Astrocyte (in vitro differentiated cells and primary cell): ENCODE measurements at regions not wholly inside any gene's neighbourhood (a gene's known extent, or its start where the extent isn't known, plus 50 kb on each side); places are given as distances from the start of the nearest gene placed in this dataset.

Experiments
- DNase-seq: peaks from one replicate; pipeline ENCODE4 v3.0.0-alpha.2; 2010; ENCODE audit warnings: low read depth
- FAIRE-seq: peaks from 2 replicates; lab custom pipeline; 2011; peaks lifted over from hg19 to GRCh38; lab: Jason Lieb, UNC
- H2AFZ ChIP-seq: 2 replicates; pipeline ENCODE4 v1.6.0; 2012; ENCODE audit warnings: low read depth, low read length, inconsistent platforms
- H3K27ac ChIP-seq: 2 replicates; pipeline ENCODE4 v1.5.1; 2011; ENCODE audit warnings: low read depth, low read length, inconsistent platforms
- H3K27me3 ChIP-seq: 2 replicates; pipeline ENCODE4 v1.6.0; 2011; ENCODE audit warnings: low read length, inconsistent platforms; ENCODE audit not compliant: insufficient read depth
- H3K36me3 ChIP-seq: 2 replicates; pipeline ENCODE4 v1.5.1; 2011; ENCODE audit warnings: low read length, inconsistent platforms; ENCODE audit not compliant: insufficient read depth
- H3K4me1 ChIP-seq: 2 replicates; pipeline ENCODE4 v1.5.1; 2011; ENCODE audit warnings: low read length, inconsistent platforms; ENCODE audit not compliant: insufficient read depth
- H3K4me2 ChIP-seq: 2 replicates; pipeline ENCODE4 v1.6.0; 2012; ENCODE audit warnings: low read length, inconsistent platforms
- H3K4me3 ChIP-seq: 2 replicates; pipeline ENCODE4 v1.5.1; 2011; ENCODE audit warnings: low read depth, mild to moderate bottlenecking, low read length, inconsistent platforms; ENCODE audit not compliant: insufficient read depth
- H3K79me2 ChIP-seq: 2 replicates; pipeline ENCODE4 v1.6.0; 2012; ENCODE audit warnings: mild to moderate bottlenecking, low read length, inconsistent platforms; ENCODE audit not compliant: insufficient read depth
- H3K9ac ChIP-seq: 2 replicates; pipeline ENCODE4 v1.6.0; 2012; ENCODE audit warnings: mild to moderate bottlenecking, low read length, inconsistent platforms
- H3K9me3 ChIP-seq: 2 replicates; pipeline ENCODE4 v1.5.1; 2012; ENCODE audit warnings: low read depth, mild to moderate bottlenecking, low read length, inconsistent platforms; ENCODE audit not compliant: insufficient read depth
- H4K20me1 ChIP-seq: 2 replicates; pipeline ENCODE4 v1.6.0; 2012; ENCODE audit warnings: low read length, inconsistent platforms; ENCODE audit not compliant: insufficient read depth
- H3K27ac Mint-ChIP-seq: one replicate; pipeline ENCODE4 v1.8.0; 2021; ENCODE audit warnings: mild to moderate bottlenecking, mixed read lengths; ENCODE audit not compliant: unreplicated experiment
- H3K27me3 Mint-ChIP-seq: one replicate; pipeline ENCODE4 v1.8.0; 2021; ENCODE audit warnings: low read depth, mixed read lengths; ENCODE audit not compliant: unreplicated experiment
- H3K36me3 Mint-ChIP-seq: one replicate; pipeline ENCODE4 v1.8.0; 2021; ENCODE audit warnings: low read depth, mixed read lengths; ENCODE audit not compliant: unreplicated experiment
- H3K4me1 Mint-ChIP-seq: one replicate; pipeline ENCODE4 v1.8.0; 2021; ENCODE audit warnings: low read depth, mixed read lengths; ENCODE audit not compliant: unreplicated experiment
- H3K4me3 Mint-ChIP-seq: one replicate; pipeline ENCODE4 v1.8.0; 2021; ENCODE audit warnings: mild to moderate bottlenecking, moderate library complexity, mixed read lengths; ENCODE audit not compliant: unreplicated experiment
- H3K9me3 Mint-ChIP-seq: one replicate; pipeline ENCODE4 v1.8.0; 2021; ENCODE audit warnings: mild to moderate bottlenecking, mixed read lengths; ENCODE audit not compliant: unreplicated experiment
- CTCF ChIP-seq: IDR thresholded peaks from 2 replicates; pipeline ENCODE4 v1.5.1; 2011; ENCODE audit warnings: low read depth, mild to moderate bottlenecking, inconsistent platforms, low read length, moderate library complexity; ENCODE audit not compliant: insufficient read depth
- EZH2 ChIP-seq: IDR thresholded peaks from 2 replicates; pipeline ENCODE4 v1.6.1; 2012; ENCODE audit warnings: mild to moderate bottlenecking, low read length, inconsistent platforms; ENCODE audit not compliant: insufficient read depth

GRCh38 chr13:87894059-87894458 is 222.9 kb downstream of the SLITRK5 start:
- Mint-ChIP-seq H3K27me3 (no peaks in the 10 kb centered on the region), H3K4me3 (no peak overlapping the region), H3K9me3 (no peaks in the 10 kb centered on the region), H3K27ac (no peak overlapping the region), H3K4me1 (no peaks in the 10 kb centered on the region), H3K36me3 (no peaks in the 10 kb centered on the region)
- Histone ChIP-seq H3K79me2 (no peaks in the 10 kb centered on the region), H3K4me3 (no peak overlapping the region), H3K27me3 (no peaks in the 10 kb centered on the region), H3K4me1 (no peaks in the 10 kb centered on the region), H3K4me2 (no peak overlapping the region), H3K9ac (no peak overlapping the region), H3K36me3 (no peaks in the 10 kb centered on the region), H4K20me1 (no peaks in the 10 kb centered on the region), H3K27ac (no peak overlapping the region), H2AFZ (no peak overlapping the region), H3K9me3 (no peaks in the 10 kb centered on the region)
- DNase-seq (no peak), FAIRE-seq (no peak)
- TF ChIP-seq EZH2 (no peak), CTCF (no peak)

- H2AFZ ChIP-seq, result no peak overlapping the region
- H3K27ac ChIP-seq, result no peak overlapping the region
- H3K4me2 ChIP-seq, result no peak overlapping the region
- Mint-ChIP-seq H3K36me3 (no peaks in the 10 kb centered on the region), H3K4me3 (no peak overlapping the region), H3K4me1 (no peaks in the 10 kb centered on the region), H3K27ac (no peak overlapping the region), H3K9me3 (peaks cover 2% of the 10 kb centered on the region), H3K27me3 (no peaks in the 10 kb centered on the region)
- no peaks in the 10 kb centered on the region for H3K36me3 ChIP-seq
- TF ChIP-seq CTCF, result no peak
- TF ChIP-seq EZH2, result no peak
- no peaks in the 10 kb centered on the region for H3K4me1 ChIP-seq
- no peaks in the 10 kb centered on the region for H4K20me1 ChIP-seq
- H3K9me3 ChIP-seq, result no peaks in the 10 kb centered on the region
- no peak overlapping the region for H3K9ac ChIP-seq
- H3K79me2 ChIP-seq, result no peaks in the 10 kb centered on the region
- no peak for DNase-seq
- H3K27me3 ChIP-seq, result no peaks in the 10 kb centered on the region
- H3K4me3 ChIP-seq, result no peak overlapping the region
- FAIRE-seq, result no peak
Observed at GRCh38 chr13:87903553-87903952, 232.4 kb downstream of the SLITRK5 start.

GRCh38 chr13:87906411-87906810 is 235.2 kb downstream of the SLITRK5 start:
- no peaks in the 10 kb centered on the region for H3K36me3 Mint-ChIP-seq
- H3K36me3 ChIP-seq, result no peaks in the 10 kb centered on the region
- no peaks in the 10 kb centered on the region for H3K4me1 ChIP-seq
- FAIRE-seq (no peak), DNase-seq (no peak)
- H3K27me3 ChIP-seq, result no peaks in the 10 kb centered on the region
- H3K4me1 Mint-ChIP-seq, result no peaks in the 10 kb centered on the region
- no peaks in the 10 kb centered on the region for H3K9me3 ChIP-seq
- no peaks in the 10 kb centered on the region for H3K27me3 Mint-ChIP-seq
- H4K20me1 ChIP-seq, result no peaks in the 10 kb centered on the region
- no peak overlapping the region for H3K4me3 Mint-ChIP-seq
- no peak overlapping the region for H3K27ac Mint-ChIP-seq
- TF ChIP-seq EZH2, result no peak
- no peak for TF ChIP-seq CTCF
- H3K4me2 ChIP-seq, result no peak overlapping the region
- H3K27ac ChIP-seq, result no peak overlapping the region
- H3K79me2 ChIP-seq, result no peaks in the 10 kb centered on the region
- H3K9ac ChIP-seq, result no peak overlapping the region
- no peak overlapping the region for H2AFZ ChIP-seq
- no peak overlapping the region for H3K4me3 ChIP-seq
- H3K9me3 Mint-ChIP-seq, result no peaks in the 10 kb centered on the region
